ENCODE measurements at regions not wholly inside any gene's neighbourhood (a gene's known extent, or its start where the extent isn't known, plus 50 kb on each side); places are given as distances from the start of the nearest gene placed in this dataset.

- Histone ChIP-seq H3K36me3 (ENCODE audit: insufficient read depth) (no peaks in the 10 kb centered on the region), H3K27me3 (ENCODE audit: insufficient read depth) (no peaks in the 10 kb centered on the region), H3K4me1 (ENCODE audit: insufficient read depth) (peaks cover 21% of the 10 kb centered on the region), H2AFZ (no peak overlapping the region; the same call in 1 of the 2 replicates), H3K4me2 (no peak overlapping the region), H3K9me2 (ENCODE audit: insufficient read depth) (no peaks in the 10 kb centered on the region), H3K27ac (ENCODE audit: low read depth) (no peak overlapping the region), H4K20me1 (replicated peaks; ENCODE audit: insufficient read depth) (no peaks in the 10 kb centered on the region), H3F3A (replicated peaks; ENCODE audit: low read depth) (0 out of 2 replicates have a peak, but pooled peaks cover 6% of the 10 kb centered on the region), H3K4me3 (no peak overlapping the region), H3K79me2 (replicated peaks; ENCODE audit: insufficient read depth) (no peaks in the 10 kb centered on the region)
- H3K4me1 Mint-ChIP-seq, result peaks cover 40% of the 10 kb centered on the region
- ATAC-seq, result no peak
- no peak for DNase-seq (ENCODE audit: low spot score)
- no peak overlapping the region for H3K27ac Mint-ChIP-seq
- no peak for TF ChIP-seq REST (IDR thresholded peaks at IDR 0.05; ENCODE audit: unreplicated experiment)
- TF ChIP-seq CREB1 (CRISPR knock-in tag; IDR thresholded peaks at IDR 0.05; ENCODE audit: low read depth), result no peak
- TF ChIP-seq POLR2AphosphoS5 (IDR thresholded peaks at IDR 0.05; ENCODE audit: low read depth), result no peak
- no peak for TF ChIP-seq CTCF (conservative IDR thresholded peaks at IDR 0.05; ENCODE audit: low read depth in 2 of 2)
- no peak for TF ChIP-seq EZH2 (IDR thresholded peaks at IDR 0.05; ENCODE audit: low read depth, unreplicated experiment)
- TF ChIP-seq STAT1 (IDR thresholded peaks at IDR 0.05; ENCODE audit: unreplicated experiment), result no peak
- TF ChIP-seq EZH2phosphoT487 (IDR thresholded peaks at IDR 0.05; ENCODE audit: unreplicated experiment), result no peak
- TF ChIP-seq NANOG (IDR thresholded peaks at IDR 0.05; ENCODE audit: borderline replicate concordance), result no peak
- no peak for TF ChIP-seq ZNF462 (CRISPR knock-in tag; IDR thresholded peaks at IDR 0.05)
- peaks cover 5% of the 10 kb centered on the region for H3K27me3 Mint-ChIP-seq (ENCODE audit: insufficient read depth, low read depth, poor library complexity)
- H3K9me3 Mint-ChIP-seq, result no peaks in the 10 kb centered on the region
- H3K36me3 Mint-ChIP-seq (ENCODE audit: low read depth), result no peaks in the 10 kb centered on the region
- no peak overlapping the region for H3K4me3 Mint-ChIP-seq
Measured at GRCh38 chr12:75638792-75639191, 127.4 kb upstream of the KRR1 start.

Measured in GM23338 (cell line).